Stomach (tissue), 4 donors: ENCODE measurements at regions not wholly inside any gene's neighbourhood (a gene's known extent, or its start where the extent isn't known, plus 50 kb on each side); places are given as distances from the start of the nearest gene placed in this dataset.

Experiments used
- POLR2A ChIP-seq, 4 donors: fragments of 450-650 bp; IDR thresholded peaks; one replicate each; pipeline ENCODE4 v1.6.1; 2016; ENCODE audit warnings: antibody characterized with exemption in 4 of 4, control low read depth in 2 of 4, mild to moderate bottlenecking in 1 of 4, moderate library complexity in 1 of 4
- POLR2AphosphoS5 ChIP-seq, 3 donors: sonication (generic); formaldehyde crosslinking; IDR thresholded peaks; one replicate each; pipeline ENCODE4 v1.6.1; 2016; ENCODE audit warnings: antibody characterized with exemption in 3 of 3
- TF ChIP-seq, protein P1 (sequence below), 7 experiments: fragments of 450-650 bp in 4 of 7; fragments of 200-600 bp in 3 of 7; sonication (generic) in 3 of 7; IDR thresholded peaks; one replicate each; pipeline ENCODE4 v1.5.1; 2016 to 2019; ENCODE audit warnings: antibody characterized with exemption in 7 of 7, control low read depth in 2 of 7, mild to moderate bottlenecking in 1 of 7

GRCh38 chr4:151824656-151825055, 63.8 kb upstream of the GATB start:
- TF ChIP-seq POLR2A (IDR thresholded peaks at IDR 0.05), result no peak
- TF ChIP-seq, protein P1, sequence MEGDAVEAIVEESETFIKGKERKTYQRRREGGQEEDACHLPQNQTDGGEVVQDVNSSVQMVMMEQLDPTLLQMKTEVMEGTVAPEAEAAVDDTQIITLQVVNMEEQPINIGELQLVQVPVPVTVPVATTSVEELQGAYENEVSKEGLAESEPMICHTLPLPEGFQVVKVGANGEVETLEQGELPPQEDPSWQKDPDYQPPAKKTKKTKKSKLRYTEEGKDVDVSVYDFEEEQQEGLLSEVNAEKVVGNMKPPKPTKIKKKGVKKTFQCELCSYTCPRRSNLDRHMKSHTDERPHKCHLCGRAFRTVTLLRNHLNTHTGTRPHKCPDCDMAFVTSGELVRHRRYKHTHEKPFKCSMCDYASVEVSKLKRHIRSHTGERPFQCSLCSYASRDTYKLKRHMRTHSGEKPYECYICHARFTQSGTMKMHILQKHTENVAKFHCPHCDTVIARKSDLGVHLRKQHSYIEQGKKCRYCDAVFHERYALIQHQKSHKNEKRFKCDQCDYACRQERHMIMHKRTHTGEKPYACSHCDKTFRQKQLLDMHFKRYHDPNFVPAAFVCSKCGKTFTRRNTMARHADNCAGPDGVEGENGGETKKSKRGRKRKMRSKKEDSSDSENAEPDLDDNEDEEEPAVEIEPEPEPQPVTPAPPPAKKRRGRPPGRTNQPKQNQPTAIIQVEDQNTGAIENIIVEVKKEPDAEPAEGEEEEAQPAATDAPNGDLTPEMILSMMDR (IDR thresholded peaks at IDR 0.05), result no peak
- TF ChIP-seq POLR2AphosphoS5 (IDR thresholded peaks at IDR 0.05), result no peak
